Thyroid gland (tissue), 4 donors: ENCODE measurements at regions not wholly inside any gene's neighbourhood (a gene's known extent, or its start where the extent isn't known, plus 50 kb on each side); places are given as distances from the start of the nearest gene placed in this dataset.
"Not testable (repeated sequence)": the region's sequence is repeated elsewhere in the genome, so short reads cannot be mapped to it uniquely, and the experiment has no call there.

Source experiments
- POLR2A ChIP-seq, 2 donors: fragments of 450-650 bp; IDR thresholded peaks; one replicate each; pipeline ENCODE4 v1.6.1; 2017; ENCODE audit warnings: antibody characterized with exemption in 2 of 2, mild to moderate bottlenecking in 2 of 2, moderate library complexity in 1 of 2
- TF ChIP-seq, protein P1 (sequence below), 6 experiments: fragments of 200-600 bp in 3 of 6; fragments of 450-650 bp in 3 of 6; sonication (generic) in 3 of 6; IDR thresholded peaks; one replicate each; pipeline ENCODE4 v1.5.1; 2016 to 2019; ENCODE audit warnings: antibody characterized with exemption in 6 of 6, mild to moderate bottlenecking in 2 of 6, inconsistent platforms in 1 of 6, moderate library complexity in 1 of 6

DNA sequence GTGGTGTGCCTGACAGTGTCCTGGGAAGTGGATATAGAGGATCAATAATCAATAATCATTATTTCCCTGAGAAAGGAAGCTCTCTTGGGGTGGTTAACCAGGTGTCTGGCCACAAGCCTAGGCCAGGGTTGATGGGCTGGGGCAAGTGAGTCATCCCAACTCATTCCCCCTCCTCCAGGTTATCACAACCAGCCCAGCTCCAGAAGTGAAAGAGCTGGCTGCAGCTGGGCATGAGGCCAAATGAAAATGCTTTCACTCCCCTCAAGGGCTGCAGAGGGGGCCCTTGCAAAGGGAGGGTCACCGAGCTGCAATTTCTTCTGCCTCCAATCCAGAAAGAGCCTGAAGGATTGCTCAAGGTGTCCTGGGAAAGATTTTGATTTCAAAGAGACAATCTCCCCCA lies 127.9 kb downstream of the POTEM start:
- TF ChIP-seq, protein P1, sequence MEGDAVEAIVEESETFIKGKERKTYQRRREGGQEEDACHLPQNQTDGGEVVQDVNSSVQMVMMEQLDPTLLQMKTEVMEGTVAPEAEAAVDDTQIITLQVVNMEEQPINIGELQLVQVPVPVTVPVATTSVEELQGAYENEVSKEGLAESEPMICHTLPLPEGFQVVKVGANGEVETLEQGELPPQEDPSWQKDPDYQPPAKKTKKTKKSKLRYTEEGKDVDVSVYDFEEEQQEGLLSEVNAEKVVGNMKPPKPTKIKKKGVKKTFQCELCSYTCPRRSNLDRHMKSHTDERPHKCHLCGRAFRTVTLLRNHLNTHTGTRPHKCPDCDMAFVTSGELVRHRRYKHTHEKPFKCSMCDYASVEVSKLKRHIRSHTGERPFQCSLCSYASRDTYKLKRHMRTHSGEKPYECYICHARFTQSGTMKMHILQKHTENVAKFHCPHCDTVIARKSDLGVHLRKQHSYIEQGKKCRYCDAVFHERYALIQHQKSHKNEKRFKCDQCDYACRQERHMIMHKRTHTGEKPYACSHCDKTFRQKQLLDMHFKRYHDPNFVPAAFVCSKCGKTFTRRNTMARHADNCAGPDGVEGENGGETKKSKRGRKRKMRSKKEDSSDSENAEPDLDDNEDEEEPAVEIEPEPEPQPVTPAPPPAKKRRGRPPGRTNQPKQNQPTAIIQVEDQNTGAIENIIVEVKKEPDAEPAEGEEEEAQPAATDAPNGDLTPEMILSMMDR (IDR thresholded peaks at IDR 0.05), result not testable (repeated sequence)
- not testable (repeated sequence) for TF ChIP-seq POLR2A (IDR thresholded peaks at IDR 0.05)
